ENCODE measurements at regions not wholly inside any gene's neighbourhood (a gene's known extent, or its start where the extent isn't known, plus 50 kb on each side); places are given as distances from the start of the nearest gene placed in this dataset.
"Not testable (repeated sequence)": the region's sequence is repeated elsewhere in the genome, so short reads cannot be mapped to it uniquely, and the experiment has no call there.

GRCh38 chr4:32909053-32909452, 2188.9 kb downstream of the PCDH7 start:
- Mint-ChIP-seq H3K9me3 (ENCODE audit: low read depth) (peaks cover 17% of the 10 kb centered on the region), H3K27me3 (no peaks in the 10 kb centered on the region), H3K27ac (no peak overlapping the region), H3K36me3 (no peaks in the 10 kb centered on the region), H3K4me3 (no peak overlapping the region), H3K4me1 (no peaks in the 10 kb centered on the region)
- ATAC-seq (no peak), DNase-seq (no peak)
- CTCF ChIA-PET = no interaction called here

GRCh38 chr4:32909736-32910135, 2189.6 kb downstream of the PCDH7 start:
- Mint-ChIP-seq H3K9me3 (ENCODE audit: low read depth) (peaks cover 14% of the 10 kb centered on the region), H3K4me3 (no peak overlapping the region), H3K36me3 (no peaks in the 10 kb centered on the region), H3K27me3 (no peaks in the 10 kb centered on the region), H3K4me1 (no peaks in the 10 kb centered on the region), H3K27ac (no peak overlapping the region)
- DNase-seq (no peak), ATAC-seq (no peak)
- CTCF ChIA-PET = no interaction called here

GRCh38 chr4:32917586-32917985, 2197.4 kb downstream of the PCDH7 start:
- no peaks in the 10 kb centered on the region for H3K27me3 Mint-ChIP-seq
- H3K27ac Mint-ChIP-seq = no peak overlapping the region
- H3K4me1 Mint-ChIP-seq = no peaks in the 10 kb centered on the region
- no peak overlapping the region for H3K4me3 Mint-ChIP-seq
- no peak for DNase-seq
- no peak for ATAC-seq
- CTCF ChIA-PET = no interaction called here
- no peaks in the 10 kb centered on the region for H3K36me3 Mint-ChIP-seq
- H3K9me3 Mint-ChIP-seq (ENCODE audit: low read depth) = peaks cover 2% of the 10 kb centered on the region

GRCh38 chr4:32929796-32930699, 2209.9 kb downstream of the PCDH7 start:
- DNase-seq (no peak), ATAC-seq (no peak)
- no peaks in the 10 kb centered on the region for H3K4me1 Mint-ChIP-seq
- no peak overlapping the region for H3K27ac Mint-ChIP-seq
- H3K27me3 Mint-ChIP-seq = no peaks in the 10 kb centered on the region
- CTCF ChIA-PET = no interaction called here
- H3K4me3 Mint-ChIP-seq = no peak overlapping the region
- peaks cover 3% of the 10 kb centered on the region for H3K9me3 Mint-ChIP-seq (ENCODE audit: low read depth)
- H3K36me3 Mint-ChIP-seq = no peaks in the 10 kb centered on the region

- H3K9me3 Mint-ChIP-seq (ENCODE audit: low read depth) = peaks cover 3% of the 10 kb centered on the region
- CTCF ChIA-PET = no interaction called here
- no peaks in the 10 kb centered on the region for H3K4me1 Mint-ChIP-seq
- ATAC-seq (no peak), DNase-seq (no peak)
- H3K27me3 Mint-ChIP-seq = no peaks in the 10 kb centered on the region
- no peak overlapping the region for H3K4me3 Mint-ChIP-seq
- H3K27ac Mint-ChIP-seq = no peak overlapping the region
- no peaks in the 10 kb centered on the region for H3K36me3 Mint-ChIP-seq
Observed at GRCh38 chr4:32930700-32931099, 2210.5 kb downstream of the PCDH7 start.

GRCh38 chr4:32931475-32931874, 2211.3 kb downstream of the PCDH7 start:
- ATAC-seq (no peak), DNase-seq (no peak)
- Mint-ChIP-seq H3K9me3 (ENCODE audit: low read depth) (peaks cover 3% of the 10 kb centered on the region), H3K4me3 (no peak overlapping the region), H3K27ac (no peak overlapping the region), H3K4me1 (no peaks in the 10 kb centered on the region), H3K36me3 (no peaks in the 10 kb centered on the region), H3K27me3 (no peaks in the 10 kb centered on the region)
- CTCF ChIA-PET = no interaction called here

- peaks cover 3% of the 10 kb centered on the region for H3K9me3 Mint-ChIP-seq (ENCODE audit: low read depth)
- ATAC-seq = no peak
- no peak for DNase-seq
- H3K4me1 Mint-ChIP-seq = no peaks in the 10 kb centered on the region
- no peaks in the 10 kb centered on the region for H3K27me3 Mint-ChIP-seq
- H3K36me3 Mint-ChIP-seq = no peaks in the 10 kb centered on the region
- CTCF ChIA-PET = no interaction called here
- H3K4me3 Mint-ChIP-seq = no peak overlapping the region
- no peak overlapping the region for H3K27ac Mint-ChIP-seq
Observed at GRCh38 chr4:32932156-32932555, 2212.0 kb downstream of the PCDH7 start.

- ATAC-seq; H3K4me1 Mint-ChIP-seq; DNase-seq; H3K27ac Mint-ChIP-seq; H3K4me3 Mint-ChIP-seq; CTCF ChIA-PET; H3K9me3 Mint-ChIP-seq (ENCODE audit: low read depth); H3K27me3 Mint-ChIP-seq; H3K36me3 Mint-ChIP-seq: not testable (repeated sequence)
Observed at GRCh38 chr4:32939222-32939621, 2219.1 kb downstream of the PCDH7 start.

- Mint-ChIP-seq H3K4me1 (no peaks in the 10 kb centered on the region), H3K27ac (no peak overlapping the region), H3K4me3 (no peak overlapping the region), H3K27me3 (no peaks in the 10 kb centered on the region), H3K36me3 (no peaks in the 10 kb centered on the region), H3K9me3 (ENCODE audit: low read depth) (peaks cover 12% of the 10 kb centered on the region)
- CTCF ChIA-PET = no interaction called here
- DNase-seq (no peak), ATAC-seq (no peak)
Observed at GRCh38 chr4:32950866-32951265, 2230.7 kb downstream of the PCDH7 start.

- Mint-ChIP-seq H3K4me1 (no peaks in the 10 kb centered on the region), H3K36me3 (no peaks in the 10 kb centered on the region), H3K4me3 (no peak overlapping the region), H3K27ac (no peak overlapping the region), H3K27me3 (no peaks in the 10 kb centered on the region), H3K9me3 (ENCODE audit: low read depth) (peaks cover 7% of the 10 kb centered on the region)
- ATAC-seq (no peak), DNase-seq (no peak)
- CTCF ChIA-PET = no interaction called here
Observed at GRCh38 chr4:32958586-32958985, 2238.4 kb downstream of the PCDH7 start.

- H3K4me3 Mint-ChIP-seq = no peak overlapping the region
- DNase-seq = no peak
- H3K27ac Mint-ChIP-seq = no peak overlapping the region
- CTCF ChIA-PET = no interaction called here
- H3K27me3 Mint-ChIP-seq = no peaks in the 10 kb centered on the region
- no peaks in the 10 kb centered on the region for H3K9me3 Mint-ChIP-seq (ENCODE audit: low read depth)
- ATAC-seq = no peak
- H3K4me1 Mint-ChIP-seq = no peaks in the 10 kb centered on the region
- no peaks in the 10 kb centered on the region for H3K36me3 Mint-ChIP-seq
Observed at GRCh38 chr4:32962100-32962499, 2241.9 kb downstream of the PCDH7 start.

- Mint-ChIP-seq H3K36me3 (no peaks in the 10 kb centered on the region), H3K4me1 (no peaks in the 10 kb centered on the region), H3K4me3 (no peak overlapping the region), H3K27me3 (no peaks in the 10 kb centered on the region), H3K27ac (no peak overlapping the region), H3K9me3 (ENCODE audit: low read depth) (peaks cover 7% of the 10 kb centered on the region)
- CTCF ChIA-PET = no interaction called here
- ATAC-seq (no peak), DNase-seq (no peak)
Observed at GRCh38 chr4:32985256-32985655, 2265.1 kb downstream of the PCDH7 start.

GRCh38 chr4:32986236-32986635, 2266.1 kb downstream of the PCDH7 start:
- Mint-ChIP-seq H3K4me3 (no peak overlapping the region), H3K9me3 (ENCODE audit: low read depth) (peaks cover 2% of the 10 kb centered on the region), H3K4me1 (no peaks in the 10 kb centered on the region), H3K27ac (no peak overlapping the region), H3K36me3 (no peaks in the 10 kb centered on the region), H3K27me3 (no peaks in the 10 kb centered on the region)
- CTCF ChIA-PET = no interaction called here
- ATAC-seq = no peak
- DNase-seq = no peak

GRCh38 chr4:32987111-32987510, 2266.9 kb downstream of the PCDH7 start:
- Mint-ChIP-seq H3K27ac (no peak overlapping the region), H3K9me3 (ENCODE audit: low read depth) (no peaks in the 10 kb centered on the region), H3K27me3 (no peaks in the 10 kb centered on the region), H3K36me3 (no peaks in the 10 kb centered on the region), H3K4me1 (no peaks in the 10 kb centered on the region), H3K4me3 (no peak overlapping the region)
- ATAC-seq (no peak), DNase-seq (no peak)
- CTCF ChIA-PET = no interaction called here
